ENCODE measurements at regions not wholly inside any gene's neighbourhood (a gene's known extent, or its start where the extent isn't known, plus 50 kb on each side); places are given as distances from the start of the nearest gene placed in this dataset.

- intact Hi-C loops (cut with micrococcal nuclease) (no loop called here), dilution Hi-C loops (cut with MboI; ENCODE audit: extremely low pct_ligation_motif_present, low sequenced_read_pairs) (no loop called here)
- H3K27ac ChIP-seq (ENCODE audit: insufficient read depth, low read depth, low read length) = no peak overlapping the region
- H3K4me1 ChIP-seq (ENCODE audit: control insufficient read depth, extremely low read depth, insufficient read depth, low read length) = no peaks in the 10 kb centered on the region
- FAIRE-seq = no peak
- H3K9ac ChIP-seq (replicated peaks; ENCODE audit: extremely low read depth, insufficient read depth, low read length) = no peak overlapping the region
- POLR2A ChIA-PET = no interaction called here
- no peak overlapping the region for H3K4me2 ChIP-seq (ENCODE audit: insufficient read depth, low read length)
- TF ChIP-seq GATA2 (IDR thresholded peaks at IDR 0.05; ENCODE audit: insufficient read depth, insufficient read length, low read depth, low read length) (no peak), POLR2AphosphoS5 (IDR thresholded peaks at IDR 0.05; ENCODE audit: insufficient read depth, low read depth, low read length) (no peak), MAX (IDR thresholded peaks at IDR 0.05; ENCODE audit: insufficient read depth, insufficient read length) (no peak), CTCF (IDR thresholded peaks at IDR 0.05; ENCODE audit: extremely low read depth in 1 of 2, insufficient read depth in 1 of 2, low read depth in 1 of 2, low read length in 2 of 2) (no peak), MYC (IDR thresholded peaks at IDR 0.05; ENCODE audit: low read depth, low read length) (no peak), POLR2A (IDR thresholded peaks at IDR 0.05; ENCODE audit: low read depth, low read length) (no peak), EZH2 (IDR thresholded peaks at IDR 0.05; ENCODE audit: borderline replicate concordance, low read depth, low read length, severe bottlenecking) (no peak), FOS (IDR thresholded peaks at IDR 0.05; ENCODE audit: borderline replicate concordance, insufficient read depth, low read length) (no peak), JUN (IDR thresholded peaks at IDR 0.05; ENCODE audit: borderline replicate concordance, insufficient read depth, insufficient read length, low read depth) (no peak)
- H4K20me1 ChIP-seq (replicated peaks; ENCODE audit: control insufficient read depth, extremely low read depth, insufficient read depth, low read length) = no peaks in the 10 kb centered on the region
- H3K79me2 ChIP-seq (ENCODE audit: control insufficient read depth, insufficient read depth, low read length) = no peaks in the 10 kb centered on the region
- DNase-seq (ENCODE audit: low read depth, low spot score) = no peak
- CTCF ChIA-PET = no interaction called here
- no peaks in the 10 kb centered on the region for H3K36me3 ChIP-seq (ENCODE audit: control insufficient read depth in 2 of 2, extremely low read depth in 1 of 2, insufficient read depth in 2 of 2, low read length in 2 of 2)
- no peak overlapping the region for H3K4me3 ChIP-seq (replicated peaks in 1 of 3; ENCODE audit: insufficient read depth in 1 of 3, low read depth in 1 of 3, low read length in 3 of 3)
- no TSS peak for BruUV-seq (replicated peaks)
- no peak overlapping the region for H2AFZ ChIP-seq (ENCODE audit: low read depth, low read length)
- H3K27me3 ChIP-seq (ENCODE audit: control insufficient read depth in 2 of 2, insufficient read depth in 2 of 2, low read length in 2 of 2) = no peaks in the 10 kb centered on the region
- H3K9me1 ChIP-seq (replicated peaks; ENCODE audit: control insufficient read depth, extremely low read depth, insufficient read depth, low read length) = no peaks in the 10 kb centered on the region
- peaks cover 5% of the 10 kb centered on the region for H3K9me3 ChIP-seq (replicated peaks; ENCODE audit: control insufficient read depth, insufficient read depth, low read length)
Observed at GRCh38 chr3:89948008-89948407, 840.6 kb downstream of the EPHA3 start.

Data from endothelial cell of umbilical vein (primary cell).